Activated CD8-positive, alpha-beta memory T cell treated with anti-CD3 and anti-CD28 coated beads for 1 hour (primary cell): ENCODE measurements at regions not wholly inside any gene's neighbourhood (a gene's known extent, or its start where the extent isn't known, plus 50 kb on each side); places are given as distances from the start of the nearest gene placed in this dataset.
"Not testable (repeated sequence)": the region's sequence is repeated elsewhere in the genome, so short reads cannot be mapped to it uniquely, and the experiment has no call there.

Source experiments
- DNase-seq, 2 donors: peaks; one replicate each; pipeline ENCODE4 v3.0.0-alpha.2; 2020; ENCODE audit warnings: low read depth in 1 of 2; ENCODE audit errors: extremely low read depth in 1 of 2

GRCh38 chr3:7999384-7999783, 502.2 kb upstream of the LMCD1 start:
- DNase-seq: no peak

DNA sequence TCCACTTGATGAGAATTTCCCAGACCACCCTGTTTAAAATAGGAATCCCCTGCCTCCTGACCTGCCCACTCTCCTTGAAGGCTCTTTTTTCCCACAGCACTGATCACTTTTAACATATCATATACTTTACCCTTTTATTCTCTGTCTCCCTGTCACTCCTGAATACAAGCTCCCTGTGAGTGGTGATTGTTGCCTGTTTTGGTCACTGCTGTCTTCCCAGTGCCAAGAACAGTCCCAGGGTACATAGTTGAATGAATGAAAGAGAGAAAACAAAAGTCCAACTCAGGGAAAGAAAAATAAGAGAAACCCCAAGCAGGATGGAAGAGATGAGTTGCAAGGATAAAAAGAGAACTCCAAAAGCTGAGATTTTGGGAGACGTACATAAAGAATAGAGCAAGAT, 500.3 kb upstream of the LMCD1 start:
- no peak for DNase-seq

DNA sequence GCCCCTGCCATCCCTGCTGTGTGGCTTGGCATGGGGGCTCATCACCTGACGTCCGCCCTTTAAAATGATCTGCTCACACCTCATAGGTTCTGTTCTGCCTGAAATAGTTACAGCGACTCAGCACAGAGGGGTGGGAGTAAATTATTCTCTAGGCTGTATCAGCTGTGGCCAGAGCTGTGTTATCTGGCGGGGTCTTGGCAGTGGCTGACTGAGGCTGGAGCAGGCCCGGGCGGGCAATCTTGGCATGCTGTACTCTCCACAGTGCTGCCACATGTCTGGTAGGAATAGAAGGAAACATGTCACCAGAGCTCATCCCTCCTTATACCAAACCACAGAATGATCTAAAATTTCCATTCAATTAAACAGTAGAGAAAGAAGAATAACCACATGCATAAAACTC, 499.9 kb upstream of the LMCD1 start:
- no peak for DNase-seq

DNA sequence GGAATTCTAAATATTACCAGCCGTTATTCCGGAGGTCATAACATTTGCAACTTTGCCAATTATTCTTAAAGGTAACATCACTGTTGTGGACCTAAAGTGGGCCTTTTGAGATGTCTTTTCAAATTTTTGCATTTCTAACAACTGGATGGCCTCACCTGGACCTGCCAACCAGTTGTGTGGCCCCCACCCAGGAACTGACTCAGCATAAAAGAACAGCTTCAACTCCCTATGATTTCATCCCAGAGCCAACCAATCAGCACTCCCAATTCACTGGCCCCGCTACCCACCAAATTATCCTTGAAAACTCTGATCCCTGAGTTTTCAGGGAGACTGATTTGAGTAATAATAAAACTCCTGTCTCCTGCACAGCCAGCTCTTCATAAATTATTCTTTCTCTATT, 489.7 kb upstream of the LMCD1 start:
- no peak for DNase-seq

- no peak for DNase-seq
Observed at GRCh38 chr3:8020047-8020841, 481.4 kb upstream of the LMCD1 start.

GRCh38 chr3:8027954-8028353, 473.7 kb upstream of the LMCD1 start:
- DNase-seq: no peak

DNA sequence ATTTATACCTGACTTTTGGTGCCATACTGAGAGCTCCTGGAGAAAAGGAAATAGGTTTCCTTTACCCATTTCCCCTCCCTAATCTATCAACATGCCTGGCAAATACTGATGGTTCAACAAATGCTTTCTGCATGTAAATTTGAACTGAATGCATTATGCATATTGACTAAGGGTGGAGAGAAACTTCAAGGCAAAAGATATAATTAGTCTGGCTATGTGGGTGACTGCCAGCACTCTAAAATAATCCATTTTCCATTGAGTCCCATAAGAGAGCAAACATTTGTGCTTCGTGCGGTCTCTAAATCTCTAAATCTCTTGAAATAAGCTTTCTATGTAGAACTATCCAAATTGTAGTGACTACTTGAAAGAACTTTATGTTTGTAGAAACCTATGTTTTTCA, 451.3 kb upstream of the LMCD1 start:
- no peak for DNase-seq

- DNase-seq: no peak
Observed at GRCh38 chr3:8052659-8053058, 449.0 kb upstream of the LMCD1 start.

- not testable (repeated sequence) for DNase-seq
Observed at GRCh38 chr3:8068135-8068534, 433.5 kb upstream of the LMCD1 start.

GRCh38 chr3:8069471-8069870, 432.2 kb upstream of the LMCD1 start:
- no peak for DNase-seq

DNA sequence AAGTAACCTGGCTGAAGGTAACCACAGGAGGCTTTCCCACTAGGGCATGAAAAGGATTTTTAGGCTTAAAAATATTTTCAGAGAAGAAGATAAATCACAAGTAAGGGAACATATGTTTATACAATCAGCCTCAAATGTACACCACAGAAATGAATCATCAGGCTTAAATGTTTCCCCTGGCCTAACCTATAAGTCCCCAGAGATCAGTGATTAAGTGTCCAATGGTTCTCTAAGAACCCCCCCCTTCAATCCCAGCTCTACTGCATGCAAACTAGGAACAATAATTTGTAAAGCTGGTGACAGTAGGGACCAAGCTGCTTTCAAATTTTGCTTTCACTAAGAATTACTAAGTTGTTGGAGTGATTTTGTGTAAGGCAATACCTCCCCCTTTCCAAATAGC, 431.6 kb upstream of the LMCD1 start:
- DNase-seq: no peak

GRCh38 chr3:8074740-8075139, 426.9 kb upstream of the LMCD1 start:
- not testable (repeated sequence) for DNase-seq

DNA sequence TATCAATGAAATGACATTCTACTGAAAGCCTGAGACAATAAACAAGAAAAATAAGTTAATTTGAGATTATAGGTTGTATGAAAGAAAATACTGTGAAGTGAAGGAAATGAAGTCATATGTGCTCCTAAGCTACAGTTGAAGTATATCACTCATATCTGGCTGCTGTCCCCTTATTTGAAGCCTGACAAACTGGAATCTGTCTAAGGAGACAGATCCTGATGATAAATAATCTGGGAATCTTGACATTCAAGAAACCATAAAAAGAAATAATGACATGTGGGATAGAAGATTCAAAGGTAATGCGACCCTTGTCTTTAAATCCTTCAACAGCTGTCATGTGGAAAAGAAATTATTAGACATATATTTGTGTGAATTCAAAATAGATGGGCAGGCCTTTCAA, 424.5 kb upstream of the LMCD1 start:
- DNase-seq: no peak

GRCh38 chr3:8080464-8080863, 421.2 kb upstream of the LMCD1 start:
- no peak for DNase-seq

DNA sequence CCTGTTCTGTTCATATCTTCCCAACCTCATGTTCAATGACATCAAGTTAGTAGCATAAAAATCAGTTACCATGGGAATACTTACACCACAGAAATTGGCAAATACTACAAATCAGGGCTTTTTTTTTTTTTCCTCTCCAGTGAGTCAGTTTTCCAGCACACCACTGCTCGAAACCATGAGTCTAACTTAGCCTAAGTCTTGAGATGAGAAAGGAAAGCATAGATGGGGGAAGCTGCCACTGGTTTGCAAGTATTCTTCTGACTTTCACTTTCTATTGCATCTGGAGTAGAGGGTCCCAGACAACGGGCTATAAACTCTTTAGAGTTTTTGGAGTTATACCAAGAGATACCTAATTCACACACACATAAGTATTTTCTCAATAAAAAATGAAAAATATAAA, 416.1 kb upstream of the LMCD1 start:
- DNase-seq: no peak

DNA sequence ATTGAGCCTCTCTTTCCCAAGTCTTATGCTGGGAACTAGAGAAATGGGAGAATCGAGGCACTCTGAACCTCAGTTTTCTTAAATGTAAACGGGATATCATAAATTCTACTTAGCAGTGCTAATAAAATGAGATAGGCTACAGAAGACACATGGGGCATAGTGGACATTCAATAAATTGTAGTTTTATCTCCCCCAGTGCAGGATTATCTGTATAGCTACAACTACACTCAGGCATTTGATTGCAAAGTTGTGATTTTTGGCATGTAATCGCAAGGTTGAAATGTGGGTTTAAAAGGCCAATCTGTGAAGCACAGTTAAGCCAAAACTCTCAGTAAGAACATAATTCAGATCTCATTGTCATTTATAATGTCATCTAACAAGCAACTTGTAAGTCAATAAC, 413.7 kb upstream of the LMCD1 start:
- no peak for DNase-seq

DNA sequence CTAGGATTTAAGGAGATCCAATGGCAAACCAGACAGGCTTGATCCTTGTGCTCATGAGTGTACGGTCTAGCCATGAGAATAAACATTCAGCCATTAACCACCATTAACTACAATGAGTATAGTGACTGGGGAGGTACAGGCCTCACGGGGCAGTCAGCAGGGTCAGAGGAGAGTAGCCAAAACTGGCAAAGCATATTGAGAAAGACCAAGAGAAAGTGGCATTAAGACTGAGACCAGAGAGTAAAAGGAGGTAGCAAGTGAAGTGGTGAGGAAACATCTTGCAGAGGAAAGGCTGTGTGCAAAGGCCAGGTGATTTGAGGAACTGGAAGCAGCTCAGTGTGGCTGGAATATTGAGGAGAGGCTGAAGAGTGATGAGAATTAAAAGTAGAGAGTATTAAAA, 407.2 kb upstream of the LMCD1 start:
- no peak for DNase-seq

- DNase-seq: no peak
Observed at GRCh38 chr3:8095724-8096123, 405.9 kb upstream of the LMCD1 start.

GRCh38 chr3:8097690-8098089, 403.9 kb upstream of the LMCD1 start:
- DNase-seq: no peak

DNA sequence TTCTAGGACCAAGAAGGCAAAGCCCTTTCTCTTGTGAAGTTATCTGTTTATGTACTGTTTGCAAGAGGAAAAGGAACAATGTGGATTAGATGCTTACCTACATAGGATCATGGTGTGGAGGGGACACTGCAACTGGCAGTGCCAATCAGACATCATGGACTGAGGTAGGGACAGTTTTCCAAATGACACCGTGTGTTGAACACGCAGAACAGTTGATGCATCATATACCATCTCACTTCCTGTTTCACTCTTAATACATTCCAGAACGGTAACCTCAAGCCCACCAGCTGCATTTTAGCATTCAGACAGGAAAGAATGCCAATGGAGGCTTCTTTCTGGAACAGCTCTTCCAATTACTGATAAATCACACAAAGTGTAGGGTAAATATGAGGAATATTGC, 397.7 kb upstream of the LMCD1 start:
- no peak for DNase-seq

DNA sequence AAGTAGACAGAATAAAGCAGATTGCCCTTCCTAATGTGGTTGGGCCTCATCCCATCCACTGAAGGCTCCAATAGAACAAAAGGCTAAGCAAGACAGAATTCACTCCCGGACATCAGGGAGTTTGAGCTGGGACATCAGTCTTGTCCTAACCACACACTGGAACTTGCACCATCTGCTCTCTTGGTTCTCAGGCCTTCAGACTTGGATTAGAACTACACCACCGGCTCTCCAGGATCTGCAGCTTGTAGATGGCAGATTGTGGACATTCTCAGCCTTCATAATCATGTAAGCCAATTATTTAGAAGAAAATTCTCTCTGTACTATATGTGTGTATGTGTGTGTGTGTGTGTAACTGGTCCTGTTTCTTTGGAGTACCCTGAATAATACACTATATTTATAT, 394.7 kb upstream of the LMCD1 start:
- no peak for DNase-seq

GRCh38 chr3:8110966-8111798, 390.4 kb upstream of the LMCD1 start:
- peak in 1 of 2 donors; percentile 14 for DNase-seq
